ENCODE measurements at regions not wholly inside any gene's neighbourhood (a gene's known extent, or its start where the extent isn't known, plus 50 kb on each side); places are given as distances from the start of the nearest gene placed in this dataset.

- DNase-seq = no peak
Observed at GRCh38 chr3:81439108-81439507, 322.3 kb downstream of the GBE1 start.

DNA sequence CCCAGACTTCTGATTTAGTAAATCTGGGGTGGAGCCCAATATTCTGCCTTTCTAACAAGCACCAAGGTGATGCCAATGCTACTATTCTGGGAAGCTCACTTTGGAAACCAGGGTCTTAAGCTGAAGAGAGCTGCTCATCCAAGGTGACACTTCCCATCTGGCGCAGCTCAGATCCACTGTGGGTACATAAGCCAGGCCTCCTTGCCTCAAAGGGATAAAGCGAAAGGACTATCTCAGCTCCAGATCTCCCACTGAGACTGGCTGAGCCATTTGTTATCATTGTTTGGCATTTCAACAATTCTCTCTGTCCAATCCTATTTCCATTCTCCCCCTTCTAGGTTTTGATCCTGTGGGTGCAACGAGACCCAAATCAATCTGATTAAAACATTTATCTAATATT lies 323.8 kb downstream of the GBE1 start:
- DNase-seq = peak in 1 of 2 experiments; percentile 4

GRCh38 chr3:81436182-81436581 lies 325.3 kb downstream of the GBE1 start:
- no peak for DNase-seq

GRCh38 chr3:81435050-81435449 lies 326.4 kb downstream of the GBE1 start:
- no peak for DNase-seq

DNA sequence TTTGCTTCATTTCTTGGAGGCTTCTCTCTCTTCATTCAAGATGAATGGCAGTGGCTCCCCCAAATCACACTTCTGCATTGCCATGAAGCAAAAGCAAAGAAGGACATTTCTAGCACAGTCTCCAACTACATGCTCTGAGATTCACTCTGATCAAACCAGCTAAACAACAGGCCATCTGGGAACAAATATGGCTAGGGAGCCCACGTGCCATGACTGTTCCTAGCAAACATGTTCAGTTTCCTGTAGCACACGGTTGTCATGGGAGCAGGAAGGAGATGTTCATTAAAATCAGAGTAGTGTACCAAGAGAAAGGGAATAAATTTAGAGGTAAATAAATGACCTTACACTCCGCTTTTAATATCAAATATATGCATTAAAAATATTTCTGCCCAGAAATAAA lies 327.3 kb downstream of the GBE1 start:
- DNase-seq = no peak

DNA sequence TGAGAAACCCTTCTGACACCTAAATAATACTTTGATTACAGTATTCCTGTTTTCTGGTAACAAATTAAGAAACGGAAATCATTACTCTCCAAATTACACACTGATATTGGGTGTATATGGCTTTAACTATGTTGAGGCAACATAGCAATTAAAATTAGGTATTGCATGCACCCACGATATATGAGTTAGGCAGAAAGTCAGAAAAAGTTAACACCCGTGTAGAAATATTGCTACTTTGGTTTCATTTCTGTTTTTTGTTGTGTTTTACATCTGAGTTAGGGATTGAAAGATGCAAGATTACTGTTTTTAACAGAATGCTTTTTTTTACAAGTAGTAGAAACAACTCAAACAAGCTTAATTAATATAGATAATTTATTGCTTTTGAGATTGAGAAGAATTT lies 327.8 kb downstream of the GBE1 start:
- no peak for DNase-seq

DNA sequence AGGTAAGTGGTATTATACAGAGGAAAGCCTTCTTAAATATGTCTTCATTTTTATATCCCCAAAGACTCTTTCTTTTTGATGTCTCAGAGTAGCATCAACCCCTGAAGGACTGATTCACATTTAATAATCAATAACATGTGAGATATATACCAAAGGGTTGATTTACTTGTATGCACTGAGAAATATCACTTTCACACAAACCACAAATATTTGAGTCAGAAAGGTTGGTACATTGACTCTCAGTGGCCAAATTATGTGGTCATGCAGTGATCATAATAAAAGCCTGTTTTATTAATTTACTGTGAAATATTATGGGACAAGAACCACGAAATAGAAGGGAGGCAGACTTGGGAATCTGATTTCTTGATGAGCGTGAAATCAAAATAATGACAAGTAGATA lies 329.0 kb downstream of the GBE1 start:
- no peak for DNase-seq

- DNase-seq = no peak
Observed at GRCh38 chr3:81426826-81427577, 334.4 kb downstream of the GBE1 start.

DNA sequence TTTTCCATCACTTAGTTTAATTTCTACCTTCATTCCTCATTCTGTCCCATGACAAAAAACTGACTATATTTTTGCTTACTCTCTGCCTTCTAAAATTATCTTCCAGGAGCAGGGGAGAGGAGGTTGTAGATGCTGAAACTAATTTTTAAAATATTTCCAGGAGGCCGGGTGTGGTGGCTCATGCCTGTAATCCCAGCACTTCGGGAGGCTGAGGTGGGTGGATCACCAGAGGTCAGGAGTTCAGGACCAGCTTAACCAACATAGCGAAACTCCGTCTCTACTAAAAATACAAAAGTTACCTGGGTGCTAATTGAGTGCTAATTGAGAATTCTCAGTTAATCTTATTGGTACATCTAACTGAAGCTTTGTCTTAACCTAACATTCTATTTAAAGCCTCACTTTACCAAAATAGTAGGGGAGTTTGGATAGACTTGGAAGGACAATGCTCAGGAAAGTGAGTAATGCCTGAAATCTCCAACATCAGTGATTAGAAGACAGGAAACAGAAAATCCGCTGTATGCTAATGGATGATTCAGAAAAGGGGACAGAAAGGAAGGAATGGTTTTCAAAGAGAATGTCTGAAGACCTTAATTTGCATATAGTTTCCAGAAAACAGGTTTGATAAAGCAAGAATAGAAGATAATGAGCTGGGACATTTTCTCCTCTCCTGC lies 336.1 kb downstream of the GBE1 start:
- DNase-seq = no peak

DNA sequence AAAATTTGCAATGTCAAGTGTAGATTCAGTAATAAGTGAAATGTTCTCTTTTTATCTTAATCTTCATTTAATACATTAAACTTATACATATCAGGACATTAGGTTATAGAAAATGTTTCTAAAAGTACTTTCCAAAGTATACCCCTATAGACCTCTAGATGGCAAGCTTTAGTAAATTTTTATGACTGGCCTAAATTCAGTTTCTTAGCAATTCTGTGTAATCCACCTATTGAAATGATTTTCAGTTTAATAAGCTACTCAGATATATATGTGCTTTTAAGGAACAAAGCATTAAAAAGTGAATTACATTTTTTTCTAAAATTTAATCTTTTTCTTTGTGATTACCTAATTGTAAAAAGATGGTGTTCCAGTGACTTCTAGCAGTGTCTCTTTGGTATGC lies 342.2 kb downstream of the GBE1 start:
- DNase-seq = peak in 1 of 2 experiments; percentile 16

DNA sequence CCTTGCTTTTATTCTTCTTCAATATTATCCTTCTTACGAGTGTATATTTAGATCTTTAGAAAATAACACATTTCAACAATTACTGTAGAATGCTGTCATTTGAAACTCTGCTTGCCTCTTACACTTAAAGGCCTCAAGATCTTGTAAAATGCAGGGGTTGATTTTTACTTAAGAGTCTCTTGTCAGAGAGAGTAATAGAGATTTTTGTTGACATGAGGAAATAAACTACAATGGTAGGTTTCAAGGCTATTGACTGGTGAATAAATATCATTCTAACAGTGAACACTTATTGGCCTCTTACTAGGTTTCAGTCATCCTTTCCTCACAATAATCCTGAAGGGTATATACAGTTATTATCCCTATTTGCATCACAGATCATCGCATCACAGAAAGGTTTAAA lies 344.6 kb downstream of the GBE1 start:
- no peak for DNase-seq

- no peak for DNase-seq
Observed at GRCh38 chr3:81406318-81406717, 355.1 kb downstream of the GBE1 start.

GRCh38 chr3:81395739-81396513 lies 365.5 kb downstream of the GBE1 start:
- DNase-seq = peak; percentile 32 to 67

GRCh38 chr3:81394651-81395524 lies 366.6 kb downstream of the GBE1 start:
- no peak for DNase-seq

GRCh38 chr3:81393251-81393650 lies 368.2 kb downstream of the GBE1 start:
- DNase-seq = no peak

DNA sequence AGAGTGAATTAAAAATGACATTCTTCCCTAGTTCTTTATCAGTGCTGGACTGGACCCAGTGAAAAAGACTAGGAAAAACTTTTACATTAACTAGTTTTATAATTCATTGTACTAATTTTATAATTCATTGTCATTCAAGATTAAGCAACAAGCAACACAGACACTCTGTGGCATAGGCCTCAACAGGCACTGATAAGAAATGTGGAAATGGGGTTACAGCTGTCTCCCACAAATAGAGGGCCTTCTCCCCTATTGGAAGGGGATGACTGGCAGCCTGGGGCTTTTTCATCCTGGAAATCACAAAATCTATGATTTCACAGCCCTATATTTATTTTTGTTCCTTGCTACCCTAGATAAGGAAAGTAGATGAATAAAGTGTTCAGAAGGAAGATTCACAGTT lies 370.6 kb downstream of the GBE1 start:
- no peak for DNase-seq

GRCh38 chr3:81388191-81388590 lies 373.3 kb downstream of the GBE1 start:
- DNase-seq = no peak

DNA sequence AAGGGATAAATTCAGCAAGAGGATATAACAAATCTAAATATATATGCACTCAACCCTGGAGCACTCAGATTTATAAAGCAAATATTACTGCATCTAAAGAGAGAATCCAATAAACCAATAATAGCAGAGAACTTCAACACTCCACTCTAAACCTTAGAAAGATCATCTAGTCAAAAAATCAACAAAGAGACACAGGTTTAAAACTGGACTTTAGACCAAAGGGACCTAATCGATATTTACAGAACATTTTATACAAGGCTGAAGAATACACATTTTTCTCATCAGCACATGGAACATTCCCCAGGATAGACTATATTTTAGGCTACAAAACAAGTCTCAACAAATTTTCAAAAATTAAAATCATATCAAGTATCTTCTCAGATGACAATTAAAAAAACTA lies 379.0 kb downstream of the GBE1 start:
- DNase-seq = no peak

DNA sequence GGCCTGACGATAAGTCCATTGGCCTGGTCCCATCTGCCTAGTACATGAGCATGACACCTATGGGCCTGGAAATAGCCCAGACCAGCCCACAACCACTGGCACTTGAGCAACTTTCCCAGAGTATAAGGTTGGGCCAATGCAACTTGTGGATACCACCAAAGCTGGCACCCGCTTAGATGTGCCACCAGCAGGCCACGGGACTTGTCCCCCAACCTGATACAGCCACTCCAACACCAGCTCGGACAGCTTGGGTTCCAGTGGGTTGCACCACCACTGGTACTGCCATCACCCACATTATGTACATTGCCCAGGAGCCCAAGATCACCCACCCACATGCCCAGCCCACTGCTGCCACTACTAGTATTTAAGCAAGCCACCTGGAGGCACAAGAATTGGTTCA lies 381.2 kb downstream of the GBE1 start:
- DNase-seq = no peak

DNA sequence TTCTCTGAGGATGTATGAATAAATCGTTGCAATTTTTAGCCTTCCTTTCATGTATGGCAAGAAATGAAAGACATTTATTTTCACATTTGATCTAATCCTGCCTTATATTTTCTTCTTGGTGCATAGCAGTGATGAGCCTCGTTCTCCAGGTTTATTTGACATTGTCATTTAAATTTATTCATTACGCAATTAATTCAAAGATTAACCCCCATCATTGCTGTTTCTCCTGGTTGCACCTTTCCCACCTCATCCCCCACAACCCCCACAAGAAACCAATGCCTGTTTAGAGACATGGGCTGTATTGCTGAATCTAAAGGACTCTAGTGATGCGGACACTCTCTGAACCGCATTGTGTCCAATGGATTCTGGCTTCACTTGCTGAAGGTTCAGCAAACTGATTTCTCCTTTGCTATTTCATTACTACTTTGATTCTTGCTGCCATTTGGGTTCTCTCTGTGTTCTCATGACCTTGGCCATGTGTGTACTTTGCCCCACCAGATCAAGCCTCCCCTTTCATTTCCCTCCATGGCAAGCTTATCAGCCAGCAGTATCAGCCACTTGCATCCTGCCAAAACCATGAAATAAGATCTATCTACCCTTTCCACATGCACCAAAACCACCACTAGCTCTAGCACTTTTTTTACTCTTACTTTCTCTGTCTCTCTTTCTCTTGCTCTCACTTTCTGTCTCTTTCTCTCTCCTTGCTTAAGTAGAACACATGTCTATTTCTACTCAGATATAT lies 382.7 kb downstream of the GBE1 start:
- no peak for DNase-seq

GRCh38 chr3:81375921-81376320 lies 385.5 kb downstream of the GBE1 start:
- DNase-seq = no peak

- DNase-seq = no peak
Observed at GRCh38 chr3:81364411-81364810, 397.0 kb downstream of the GBE1 start.

Measured in NCI-H524 (cell line).